K562 (cell line): ENCODE measurements at regions not wholly inside any gene's neighbourhood (a gene's known extent, or its start where the extent isn't known, plus 50 kb on each side); places are given as distances from the start of the nearest gene placed in this dataset.

ENCODE experiments used
- CBX5 ChIP-seq: IDR thresholded peaks from 2 replicates; pipeline ENCODE4 v1.6.1; 2014; ENCODE audit warnings: low read depth, borderline replicate concordance
- CHD2 ChIP-seq: IDR thresholded peaks from 2 replicates; pipeline ENCODE4 v1.6.1; 2011; ENCODE audit warnings: low read depth, low read length
- EZH2 ChIP-seq: IDR thresholded peaks from 2 replicates; pipeline ENCODE4 v1.6.1; 2012; ENCODE audit warnings: low read depth, mild to moderate bottlenecking, inconsistent platforms, low read length, borderline replicate concordance
- FOXJ3 ChIP-seq: sonication (generic); formaldehyde crosslinking; IDR thresholded peaks from 2 replicates; pipeline ENCODE4 v1.4.0; 2020; ENCODE audit warnings: mild to moderate bottlenecking, missing genetic modification reagents
- GTF2F1 ChIP-seq: IDR thresholded peaks from 2 replicates; pipeline ENCODE4 v1.6.1; 2011; ENCODE audit warnings: low read depth, low read length, improper control_type of control experiment
- HDGF ChIP-seq: fragments of 450-650 bp; IDR thresholded peaks from 2 replicates; pipeline ENCODE4 v1.6.1; 2016
- L3MBTL2 ChIP-seq: fragments of 450-650 bp; IDR thresholded peaks from 2 replicates; pipeline ENCODE4 v1.6.1; 2016; ENCODE audit warnings: mild to moderate bottlenecking, moderate library complexity
- MAZ ChIP-seq, 2 experiments: fragments of 450-650 bp in 1 of 2; sonication (generic) in 1 of 2; formaldehyde crosslinking; IDR thresholded peaks in 1 of 2; conservative IDR thresholded peaks in 1 of 2; 2 replicates each; pipeline versions ENCODE4 v1.4.0 to v1.5.0; 2020; ENCODE audit warnings: mild to moderate bottlenecking in 1 of 2, missing genetic modification reagents in 1 of 2
- POLR2A ChIP-seq: fragments of 450-650 bp; conservative IDR thresholded peaks from 2 replicates; pipeline ENCODE4 v1.6.1; 2016
- TF ChIP-seq, protein P1 (sequence below): fragments of 250-450 bp; sonication (Bioruptor Pico); IDR thresholded peaks from 2 replicates; pipeline ENCODE4 v1.5.0; 2021
- TF ChIP-seq, protein P2 (sequence below): sonication (generic); formaldehyde crosslinking; IDR thresholded peaks from 2 replicates; pipeline ENCODE4 v1.5.0; 2020; ENCODE audit warnings: missing genetic modification reagents
- TF ChIP-seq, protein P3 (sequence below): sonication (generic); formaldehyde crosslinking; IDR thresholded peaks from 2 replicates; pipeline ENCODE4 v1.8.1; 2023; ENCODE audit warnings: mild to moderate bottlenecking, missing genetic modification reagents, moderate library complexity

- TF ChIP-seq HDGF: no peak
- no peak for TF ChIP-seq POLR2A
- TF ChIP-seq GTF2F1: no peak
- TF ChIP-seq MAZ (CRISPR knock-in tag; conservative IDR thresholded peaks at IDR 0.05 in 1 of 2, IDR thresholded peaks at IDR 0.05 in 1 of 2): no peak
- no peak for TF ChIP-seq CHD2
- no peak for TF ChIP-seq FOXJ3
- TF ChIP-seq, protein P1, sequence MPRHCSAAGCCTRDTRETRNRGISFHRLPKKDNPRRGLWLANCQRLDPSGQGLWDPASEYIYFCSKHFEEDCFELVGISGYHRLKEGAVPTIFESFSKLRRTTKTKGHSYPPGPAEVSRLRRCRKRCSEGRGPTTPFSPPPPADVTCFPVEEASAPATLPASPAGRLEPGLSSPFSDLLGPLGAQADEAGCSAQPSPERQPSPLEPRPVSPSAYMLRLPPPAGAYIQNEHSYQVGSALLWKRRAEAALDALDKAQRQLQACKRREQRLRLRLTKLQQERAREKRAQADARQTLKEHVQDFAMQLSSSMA (CRISPR knock-in tag): no peak
- TF ChIP-seq, protein P2, sequence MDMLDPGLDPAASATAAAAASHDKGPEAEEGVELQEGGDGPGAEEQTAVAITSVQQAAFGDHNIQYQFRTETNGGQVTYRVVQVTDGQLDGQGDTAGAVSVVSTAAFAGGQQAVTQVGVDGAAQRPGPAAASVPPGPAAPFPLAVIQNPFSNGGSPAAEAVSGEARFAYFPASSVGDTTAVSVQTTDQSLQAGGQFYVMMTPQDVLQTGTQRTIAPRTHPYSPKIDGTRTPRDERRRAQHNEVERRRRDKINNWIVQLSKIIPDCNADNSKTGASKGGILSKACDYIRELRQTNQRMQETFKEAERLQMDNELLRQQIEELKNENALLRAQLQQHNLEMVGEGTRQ (CRISPR knock-in tag): no peak
- TF ChIP-seq, protein P3, sequence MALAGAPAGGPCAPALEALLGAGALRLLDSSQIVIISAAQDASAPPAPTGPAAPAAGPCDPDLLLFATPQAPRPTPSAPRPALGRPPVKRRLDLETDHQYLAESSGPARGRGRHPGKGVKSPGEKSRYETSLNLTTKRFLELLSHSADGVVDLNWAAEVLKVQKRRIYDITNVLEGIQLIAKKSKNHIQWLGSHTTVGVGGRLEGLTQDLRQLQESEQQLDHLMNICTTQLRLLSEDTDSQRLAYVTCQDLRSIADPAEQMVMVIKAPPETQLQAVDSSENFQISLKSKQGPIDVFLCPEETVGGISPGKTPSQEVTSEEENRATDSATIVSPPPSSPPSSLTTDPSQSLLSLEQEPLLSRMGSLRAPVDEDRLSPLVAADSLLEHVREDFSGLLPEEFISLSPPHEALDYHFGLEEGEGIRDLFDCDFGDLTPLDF: no peak
- TF ChIP-seq EZH2: no peak
- TF ChIP-seq CBX5: no peak
- no peak for TF ChIP-seq L3MBTL2
These were observed 325.5 kb upstream of the PTGER4 start for GRCh38 chr5:40354171-40354570.
